NCI-H748 treated with DMSO at 0.1 percent for 48 hours (cell line): ENCODE measurements at regions not wholly inside any gene's neighbourhood (a gene's known extent, or its start where the extent isn't known, plus 50 kb on each side); places are given as distances from the start of the nearest gene placed in this dataset.

Experiments
- DNase-seq: peaks from one replicate; lab custom pipeline; 2025; lab: John Stamatoyannopoulos, UW

DNA sequence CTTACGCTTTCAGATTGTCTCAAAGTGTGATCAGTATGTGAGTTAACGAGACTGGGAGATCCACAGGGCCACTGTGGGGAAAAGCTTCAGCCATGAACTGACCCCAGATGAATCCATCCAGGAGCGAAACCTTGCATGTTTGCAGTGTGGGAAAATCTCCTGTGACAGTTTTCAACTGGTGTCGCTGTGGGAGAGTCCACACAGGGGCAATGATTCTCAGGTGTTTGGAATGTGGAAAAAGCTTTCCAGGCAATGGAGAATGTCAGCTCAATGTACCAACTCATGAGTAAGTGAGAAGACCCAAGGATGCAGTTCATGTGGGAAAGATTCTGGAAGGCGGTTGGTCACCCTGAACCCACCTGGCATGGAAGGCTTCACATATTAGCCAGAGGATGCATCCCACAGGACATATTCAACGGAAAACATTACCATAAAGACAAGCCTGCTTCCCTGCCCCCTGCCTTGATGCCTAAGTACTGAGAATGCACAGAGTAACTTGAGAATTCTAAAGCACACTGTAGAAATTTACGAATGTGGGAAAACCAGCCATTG lies 204.1 kb upstream of the BMPER start:
- no peak for DNase-seq

GRCh38 chr7:33701927-33702326 lies 203.4 kb upstream of the BMPER start:
- DNase-seq: no peak

GRCh38 chr7:33702514-33703054 lies 202.8 kb upstream of the BMPER start:
- no peak for DNase-seq

DNA sequence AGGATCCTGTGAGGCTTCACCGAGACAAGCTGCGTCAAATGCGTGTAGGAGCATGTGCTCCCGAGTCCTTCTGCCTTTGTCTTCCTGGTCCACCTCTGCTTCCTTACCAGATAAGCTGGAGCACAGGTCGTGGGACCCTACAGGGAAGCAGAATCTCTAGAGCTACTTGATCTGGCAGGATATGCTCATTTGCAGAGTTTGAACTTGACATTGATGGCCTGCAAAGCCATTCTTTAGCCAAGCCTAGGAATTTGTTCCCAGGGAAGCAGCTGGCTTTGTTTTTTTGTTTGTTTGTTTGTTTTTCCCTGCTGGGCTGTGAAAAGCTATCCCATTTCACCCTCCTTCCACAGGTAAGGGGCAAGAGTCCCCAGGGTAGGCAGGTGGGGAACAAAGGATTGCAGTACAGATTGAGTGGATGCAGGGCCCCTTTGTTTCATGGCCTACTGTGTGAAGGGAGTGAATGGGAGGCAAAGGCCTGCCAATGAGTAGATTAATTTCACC lies 200.0 kb upstream of the BMPER start:
- DNase-seq: no peak

- DNase-seq: no peak
Observed at GRCh38 chr7:33706186-33706585, 199.2 kb upstream of the BMPER start.

- no peak for DNase-seq
Observed at GRCh38 chr7:33706771-33707200, 198.6 kb upstream of the BMPER start.

DNA sequence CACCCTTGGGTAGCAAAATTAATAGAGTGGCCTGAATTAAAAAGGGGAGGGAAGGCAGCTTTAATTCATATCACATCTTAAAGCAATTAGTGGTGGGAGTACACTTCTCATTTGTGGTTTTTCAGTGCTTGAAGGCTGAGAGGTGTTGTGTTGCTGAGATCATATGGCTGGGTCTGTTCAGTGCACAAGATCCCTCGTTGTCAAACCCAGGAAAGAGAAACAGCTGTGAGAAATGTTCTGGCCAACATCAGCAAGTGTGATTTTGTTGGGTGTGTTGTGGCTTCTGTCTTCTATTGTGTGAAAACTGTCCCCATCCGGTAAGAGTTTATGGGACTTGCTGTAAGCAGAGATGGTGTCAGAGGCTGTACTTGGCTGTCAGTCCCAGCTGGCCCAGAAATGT lies 197.9 kb upstream of the BMPER start:
- DNase-seq: no peak

DNA sequence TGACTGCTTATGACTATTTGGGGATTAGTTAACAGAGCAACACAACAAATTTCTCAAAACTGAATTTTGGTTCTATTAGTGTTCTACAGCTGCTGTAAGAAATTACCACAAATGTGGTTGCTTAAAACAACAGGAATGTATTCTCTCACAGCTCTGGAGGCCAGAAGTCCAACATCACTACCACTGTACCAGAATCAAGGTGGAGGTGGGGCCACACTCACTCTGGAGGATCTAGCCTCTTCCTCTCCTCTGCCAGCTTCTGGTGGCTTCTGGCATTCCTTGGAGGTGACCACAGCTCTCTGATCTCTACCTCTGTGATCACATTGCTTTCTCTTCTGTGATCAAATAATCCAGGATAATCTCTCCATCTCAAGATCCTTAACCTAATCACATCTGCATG lies 194.7 kb upstream of the BMPER start:
- DNase-seq: no peak

DNA sequence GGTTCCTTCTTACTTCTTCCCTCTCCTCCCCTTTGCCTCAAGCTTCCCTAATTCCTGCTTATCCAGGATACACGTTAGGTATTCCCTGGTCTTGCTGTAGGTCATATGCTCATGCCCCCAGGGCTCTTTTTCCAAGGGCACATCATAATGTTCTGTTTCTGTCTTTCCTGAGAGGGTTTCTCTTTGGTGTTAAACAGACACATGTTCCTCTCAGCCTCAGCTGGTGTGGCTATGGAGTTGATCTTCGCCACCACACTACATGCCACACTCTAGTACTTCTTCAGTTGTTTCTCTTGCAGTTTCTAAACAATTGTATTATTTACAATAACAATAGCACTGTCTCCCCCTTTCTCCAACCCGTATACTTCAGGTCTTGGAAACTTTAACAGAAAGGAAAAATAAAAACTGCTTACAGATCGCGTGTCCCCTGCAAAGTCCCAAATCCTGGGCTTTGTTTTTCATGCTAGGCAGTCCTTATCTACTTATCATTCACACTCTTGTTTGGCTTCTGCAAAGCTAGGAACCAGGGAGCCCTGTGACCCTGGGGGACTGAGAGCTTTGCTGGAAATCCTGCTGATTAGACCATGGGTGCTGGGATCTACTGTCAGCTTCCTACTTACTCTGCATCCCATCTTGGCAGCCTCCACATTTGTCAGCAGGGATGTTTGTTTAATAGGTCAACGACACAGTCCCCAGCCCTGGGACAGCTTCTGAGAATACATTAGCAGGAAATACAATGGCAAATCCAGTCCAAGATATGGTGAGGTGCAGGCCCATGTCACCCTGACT lies 193.9 kb upstream of the BMPER start:
- DNase-seq: no peak

GRCh38 chr7:33712020-33712414 lies 193.3 kb upstream of the BMPER start:
- DNase-seq: no peak

DNA sequence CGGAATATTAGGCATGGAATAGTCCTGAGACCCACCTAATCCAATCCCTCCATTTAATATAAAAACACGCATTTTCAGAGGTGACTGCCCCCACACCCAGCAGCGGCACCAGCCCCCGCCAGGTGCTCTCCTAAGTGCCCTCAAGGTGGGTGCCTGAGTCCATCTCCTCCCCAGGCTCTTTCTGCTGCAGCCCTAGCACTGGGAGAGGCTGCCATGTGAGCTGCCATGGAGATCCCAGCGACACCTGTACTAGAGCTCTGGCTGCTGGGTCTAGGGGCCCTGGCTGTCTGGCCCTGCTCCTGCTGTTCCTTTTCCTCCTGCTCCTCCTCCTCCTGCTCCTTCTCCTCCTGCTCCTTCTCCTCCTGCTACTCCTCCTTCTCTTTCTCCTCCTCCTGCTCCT lies 191.1 kb upstream of the BMPER start:
- no peak for DNase-seq

DNA sequence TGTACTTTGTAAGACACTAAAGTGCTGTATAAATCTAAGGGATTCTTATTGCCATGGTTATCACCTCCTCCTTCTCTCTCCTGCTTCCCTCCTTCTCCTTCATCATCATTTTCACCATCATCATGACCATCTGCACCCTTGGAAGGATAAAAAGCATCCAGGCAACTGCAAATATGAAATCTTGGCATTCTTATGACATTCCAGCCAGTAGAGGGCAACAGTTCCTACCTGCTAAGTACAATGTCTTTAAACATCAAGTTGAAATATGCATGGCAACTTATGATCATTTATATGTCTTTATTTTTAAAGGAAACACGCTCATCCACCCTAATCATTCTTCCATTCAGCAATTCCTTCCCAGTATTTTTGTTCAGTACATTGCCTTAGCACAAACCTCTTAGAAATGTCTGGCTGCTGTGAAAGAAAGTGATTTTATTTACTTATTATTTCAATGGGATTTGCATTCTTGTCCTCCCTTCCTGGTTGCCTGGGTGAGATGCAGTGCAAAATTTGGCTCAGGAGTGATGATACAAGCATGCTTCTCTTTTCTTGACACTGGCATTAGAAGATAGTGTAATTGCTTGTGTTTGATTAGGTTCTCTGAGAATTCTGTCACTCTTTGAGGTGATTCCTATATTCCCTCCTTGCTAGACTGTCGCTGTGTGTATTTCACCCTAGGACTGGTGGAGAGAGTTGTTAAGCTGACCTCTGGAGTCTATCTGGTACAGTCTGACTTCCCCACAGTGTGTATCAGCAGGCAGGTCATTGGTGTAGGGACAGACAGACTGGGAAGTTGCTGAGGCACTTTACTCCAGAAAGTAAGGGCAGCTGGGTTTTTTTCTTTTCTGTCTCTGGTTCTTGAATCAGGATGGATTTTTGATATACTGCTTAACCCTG lies 188.5 kb upstream of the BMPER start:
- DNase-seq: no peak

- no peak for DNase-seq
Observed at GRCh38 chr7:33719059-33719581, 186.2 kb upstream of the BMPER start.

- DNase-seq: no peak
Observed at GRCh38 chr7:33720139-33720538, 185.2 kb upstream of the BMPER start.

DNA sequence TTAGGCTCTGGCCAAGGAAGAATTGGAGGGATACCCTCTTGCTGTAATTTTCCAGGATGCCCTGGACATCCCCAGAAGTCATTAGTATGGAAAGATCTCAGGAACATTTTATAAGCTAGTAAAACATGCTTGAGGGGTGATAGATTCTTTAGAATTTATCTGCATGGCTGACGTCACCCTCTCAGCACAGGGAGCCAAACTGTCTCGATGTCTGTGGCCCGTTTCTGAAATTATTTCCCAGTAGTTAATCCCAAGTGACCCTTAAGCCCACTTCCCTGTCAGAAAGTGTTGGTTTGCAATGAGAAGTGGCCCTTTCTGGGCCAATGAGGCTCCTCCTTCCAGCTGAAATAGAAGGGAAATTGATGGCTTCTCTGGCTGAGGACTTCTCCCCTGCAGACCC lies 184.5 kb upstream of the BMPER start:
- no peak for DNase-seq

DNA sequence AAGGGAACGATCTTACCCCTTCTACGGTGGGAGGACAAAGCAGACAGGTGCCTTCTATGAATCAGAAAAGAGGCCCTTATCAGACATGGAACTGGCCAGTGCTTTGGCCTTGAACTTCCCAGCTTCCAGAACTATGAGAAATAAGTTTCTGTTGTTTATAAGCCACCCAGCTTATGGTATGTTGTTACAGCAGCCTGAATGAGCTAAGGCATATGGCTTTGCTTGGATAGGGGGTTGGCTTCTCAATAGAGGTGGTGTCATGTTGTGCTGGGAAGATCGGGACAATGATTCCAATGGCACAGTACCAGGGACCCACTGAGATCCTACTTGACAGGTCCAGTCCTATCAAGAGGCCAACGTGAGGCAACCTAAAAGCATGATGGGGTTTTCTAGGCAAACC lies 183.4 kb upstream of the BMPER start:
- DNase-seq: no peak

DNA sequence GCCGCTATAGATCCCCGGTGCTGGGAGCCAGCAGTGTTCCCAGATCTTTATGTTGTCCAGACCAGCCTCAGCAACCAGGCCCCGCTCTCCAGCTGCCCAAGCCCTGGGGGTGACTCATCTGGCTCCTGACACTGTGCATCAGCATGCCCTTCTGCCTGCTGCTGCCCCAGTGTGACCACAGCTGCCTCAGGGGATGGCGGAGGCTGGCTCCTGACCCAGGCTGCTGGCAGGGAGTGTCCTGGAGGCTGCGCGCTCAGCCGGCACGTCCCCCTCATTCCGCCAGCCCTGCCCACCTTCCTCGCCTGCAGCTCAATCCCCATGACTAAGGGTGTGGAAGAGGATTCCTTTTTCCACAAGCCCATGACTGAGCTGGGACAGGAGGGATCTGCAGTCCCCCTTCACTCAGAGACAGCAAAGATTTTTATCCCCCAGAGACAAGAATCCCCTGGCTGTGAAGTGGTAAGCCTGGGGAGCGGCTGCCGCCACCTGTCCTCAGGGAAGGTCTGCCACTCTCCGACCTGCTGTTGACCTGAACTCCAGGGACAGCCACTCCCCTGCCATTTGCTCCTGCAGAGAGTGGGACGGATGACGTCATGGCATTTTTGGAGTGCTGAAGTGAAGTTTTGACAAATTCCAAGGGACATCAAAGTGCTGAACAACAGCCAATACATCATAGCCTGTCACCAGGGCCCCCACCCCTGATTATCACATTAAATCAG lies 182.8 kb upstream of the BMPER start:
- no peak for DNase-seq

- DNase-seq: no peak
Observed at GRCh38 chr7:33724201-33724600, 181.1 kb upstream of the BMPER start.

GRCh38 chr7:33725111-33726025 lies 180.0 kb upstream of the BMPER start:
- DNase-seq: no peak

DNA sequence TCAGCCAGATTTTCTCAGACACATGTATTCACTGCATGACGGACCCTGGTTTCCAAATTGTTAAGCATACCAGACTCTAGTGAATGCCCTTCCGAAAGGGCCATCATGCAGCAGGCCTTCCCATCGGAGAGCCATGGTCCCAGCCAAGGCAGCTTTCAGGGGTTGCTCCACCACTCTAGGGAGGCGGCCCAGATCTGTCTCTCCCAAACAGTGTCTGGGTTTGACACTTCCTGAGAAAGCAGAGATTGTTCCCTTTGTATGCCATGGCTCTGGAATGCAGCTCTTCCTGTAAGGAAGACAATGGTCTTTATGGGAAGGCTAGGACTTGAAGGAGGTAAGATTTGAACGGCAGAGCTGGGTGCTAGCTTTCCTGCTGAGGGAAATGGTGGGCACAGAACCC lies 178.8 kb upstream of the BMPER start:
- no peak for DNase-seq
